GM23248 (cell line): ENCODE measurements at regions not wholly inside any gene's neighbourhood (a gene's known extent, or its start where the extent isn't known, plus 50 kb on each side); places are given as distances from the start of the nearest gene placed in this dataset.

Experiments
- EZH2 ChIP-seq: fragments of 200-600 bp; sonication (generic); IDR thresholded peaks from 2 replicates; pipeline ENCODE4 v1.6.1; 2018; ENCODE audit warnings: antibody characterized with exemption, mild to moderate bottlenecking; ENCODE audit not compliant: insufficient read depth, poor library complexity, severe bottlenecking
- EZH2phosphoT487 ChIP-seq: fragments of 200-600 bp; sonication (generic); IDR thresholded peaks from 2 replicates; pipeline ENCODE4 v1.6.1; 2018; ENCODE audit warnings: antibody characterized with exemption, moderate library complexity, mild to moderate bottlenecking, low read depth; ENCODE audit not compliant: insufficient read depth

DNA sequence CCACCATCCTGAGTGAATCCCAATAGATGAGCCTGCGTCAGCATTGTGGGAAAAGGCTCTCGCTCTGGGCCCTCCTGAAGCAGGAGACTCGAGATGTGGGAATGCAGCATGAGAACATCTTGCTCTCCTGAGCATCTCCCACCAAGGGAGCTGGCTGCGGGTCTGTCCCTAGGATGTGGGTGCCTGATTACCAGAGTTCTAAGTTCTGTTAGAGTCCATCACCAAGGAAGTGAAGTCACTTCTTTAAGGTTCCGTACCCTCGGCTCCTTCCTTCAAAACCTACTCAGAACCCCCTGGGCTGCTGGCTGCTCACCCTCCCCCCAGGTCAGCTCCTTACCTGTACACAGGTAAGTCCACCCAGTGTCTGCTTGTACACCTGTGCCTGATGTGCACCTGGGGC, 100.5 kb upstream of the IGLL5 start:
- TF ChIP-seq EZH2phosphoT487: no peak
- no peak for TF ChIP-seq EZH2
